ENCODE measurements at regions not wholly inside any gene's neighbourhood (a gene's known extent, or its start where the extent isn't known, plus 50 kb on each side); places are given as distances from the start of the nearest gene placed in this dataset.

DNA sequence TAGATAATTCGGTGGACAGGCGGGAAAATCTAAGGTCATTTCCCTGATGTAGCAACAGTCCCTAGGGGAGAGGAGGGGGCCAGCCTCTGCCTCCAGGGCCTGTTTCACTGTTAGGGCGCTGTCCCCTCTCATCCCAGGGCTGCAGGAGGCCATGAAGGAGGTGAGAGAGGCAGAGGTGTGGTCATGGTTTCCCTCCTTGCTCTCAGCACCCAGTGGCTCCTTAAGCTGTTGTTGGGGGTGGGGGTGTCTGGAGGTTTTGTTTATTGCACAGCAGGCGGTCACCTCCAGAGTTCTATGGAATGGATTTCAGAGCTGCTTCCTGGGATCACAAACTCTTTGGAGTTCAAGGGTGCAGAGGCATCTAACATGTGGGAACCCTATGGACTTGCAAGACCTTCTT is 212.5 kb upstream of the RTL1 start:
- no TSS peak for BruUV-seq (replicated peaks)
- H3K27ac ChIP-seq (ENCODE audit: low read length), result no peak overlapping the region
- in situ Hi-C loops (cut with HindIII; ENCODE audit: low pct_unique_long_range_greater_than_20kb, low sequenced_read_pairs), result no loop called here
- DNase-seq (ENCODE audit: low read depth, low spot score) (no peak), ATAC-seq (no peak)
- CTCF ChIA-PET, result no interaction called here
- intact Hi-C loops (cut with micrococcal nuclease; ENCODE audit: unreplicated experiment), result no loop called here
- POLR2A ChIA-PET, result no interaction called here
- H3K27me3 ChIP-seq (ENCODE audit: control insufficient read depth, insufficient read depth, low read length), result no peaks in the 10 kb centered on the region
- H3K36me3 ChIP-seq (ENCODE audit: control insufficient read depth, insufficient read depth, low read length), result no peaks in the 10 kb centered on the region
- TF ChIP-seq, protein P1, sequence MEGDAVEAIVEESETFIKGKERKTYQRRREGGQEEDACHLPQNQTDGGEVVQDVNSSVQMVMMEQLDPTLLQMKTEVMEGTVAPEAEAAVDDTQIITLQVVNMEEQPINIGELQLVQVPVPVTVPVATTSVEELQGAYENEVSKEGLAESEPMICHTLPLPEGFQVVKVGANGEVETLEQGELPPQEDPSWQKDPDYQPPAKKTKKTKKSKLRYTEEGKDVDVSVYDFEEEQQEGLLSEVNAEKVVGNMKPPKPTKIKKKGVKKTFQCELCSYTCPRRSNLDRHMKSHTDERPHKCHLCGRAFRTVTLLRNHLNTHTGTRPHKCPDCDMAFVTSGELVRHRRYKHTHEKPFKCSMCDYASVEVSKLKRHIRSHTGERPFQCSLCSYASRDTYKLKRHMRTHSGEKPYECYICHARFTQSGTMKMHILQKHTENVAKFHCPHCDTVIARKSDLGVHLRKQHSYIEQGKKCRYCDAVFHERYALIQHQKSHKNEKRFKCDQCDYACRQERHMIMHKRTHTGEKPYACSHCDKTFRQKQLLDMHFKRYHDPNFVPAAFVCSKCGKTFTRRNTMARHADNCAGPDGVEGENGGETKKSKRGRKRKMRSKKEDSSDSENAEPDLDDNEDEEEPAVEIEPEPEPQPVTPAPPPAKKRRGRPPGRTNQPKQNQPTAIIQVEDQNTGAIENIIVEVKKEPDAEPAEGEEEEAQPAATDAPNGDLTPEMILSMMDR (IDR thresholded peaks at IDR 0.05), result no peak
- TF ChIP-seq, protein P2, sequence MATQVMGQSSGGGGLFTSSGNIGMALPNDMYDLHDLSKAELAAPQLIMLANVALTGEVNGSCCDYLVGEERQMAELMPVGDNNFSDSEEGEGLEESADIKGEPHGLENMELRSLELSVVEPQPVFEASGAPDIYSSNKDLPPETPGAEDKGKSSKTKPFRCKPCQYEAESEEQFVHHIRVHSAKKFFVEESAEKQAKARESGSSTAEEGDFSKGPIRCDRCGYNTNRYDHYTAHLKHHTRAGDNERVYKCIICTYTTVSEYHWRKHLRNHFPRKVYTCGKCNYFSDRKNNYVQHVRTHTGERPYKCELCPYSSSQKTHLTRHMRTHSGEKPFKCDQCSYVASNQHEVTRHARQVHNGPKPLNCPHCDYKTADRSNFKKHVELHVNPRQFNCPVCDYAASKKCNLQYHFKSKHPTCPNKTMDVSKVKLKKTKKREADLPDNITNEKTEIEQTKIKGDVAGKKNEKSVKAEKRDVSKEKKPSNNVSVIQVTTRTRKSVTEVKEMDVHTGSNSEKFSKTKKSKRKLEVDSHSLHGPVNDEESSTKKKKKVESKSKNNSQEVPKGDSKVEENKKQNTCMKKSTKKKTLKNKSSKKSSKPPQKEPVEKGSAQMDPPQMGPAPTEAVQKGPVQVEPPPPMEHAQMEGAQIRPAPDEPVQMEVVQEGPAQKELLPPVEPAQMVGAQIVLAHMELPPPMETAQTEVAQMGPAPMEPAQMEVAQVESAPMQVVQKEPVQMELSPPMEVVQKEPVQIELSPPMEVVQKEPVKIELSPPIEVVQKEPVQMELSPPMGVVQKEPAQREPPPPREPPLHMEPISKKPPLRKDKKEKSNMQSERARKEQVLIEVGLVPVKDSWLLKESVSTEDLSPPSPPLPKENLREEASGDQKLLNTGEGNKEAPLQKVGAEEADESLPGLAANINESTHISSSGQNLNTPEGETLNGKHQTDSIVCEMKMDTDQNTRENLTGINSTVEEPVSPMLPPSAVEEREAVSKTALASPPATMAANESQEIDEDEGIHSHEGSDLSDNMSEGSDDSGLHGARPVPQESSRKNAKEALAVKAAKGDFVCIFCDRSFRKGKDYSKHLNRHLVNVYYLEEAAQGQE (IDR thresholded peaks at IDR 0.05; ENCODE audit: insufficient read depth in 1 of 2, low read depth in 2 of 2, low read length in 1 of 2), result no peak
- no peak for TF ChIP-seq TCF7L2 (IDR thresholded peaks at IDR 0.05; ENCODE audit: low read depth, low read length)
- H3K4me1 ChIP-seq (ENCODE audit: control insufficient read depth, insufficient read depth, low read length), result no peaks in the 10 kb centered on the region
- no peak overlapping the region for H3K4me3 ChIP-seq (ENCODE audit: low read depth in 2 of 2, low read length in 2 of 2)
- no peaks in the 10 kb centered on the region for H3K9me3 ChIP-seq (ENCODE audit: control insufficient read depth, insufficient read depth, low read depth, low read length)

DNA sequence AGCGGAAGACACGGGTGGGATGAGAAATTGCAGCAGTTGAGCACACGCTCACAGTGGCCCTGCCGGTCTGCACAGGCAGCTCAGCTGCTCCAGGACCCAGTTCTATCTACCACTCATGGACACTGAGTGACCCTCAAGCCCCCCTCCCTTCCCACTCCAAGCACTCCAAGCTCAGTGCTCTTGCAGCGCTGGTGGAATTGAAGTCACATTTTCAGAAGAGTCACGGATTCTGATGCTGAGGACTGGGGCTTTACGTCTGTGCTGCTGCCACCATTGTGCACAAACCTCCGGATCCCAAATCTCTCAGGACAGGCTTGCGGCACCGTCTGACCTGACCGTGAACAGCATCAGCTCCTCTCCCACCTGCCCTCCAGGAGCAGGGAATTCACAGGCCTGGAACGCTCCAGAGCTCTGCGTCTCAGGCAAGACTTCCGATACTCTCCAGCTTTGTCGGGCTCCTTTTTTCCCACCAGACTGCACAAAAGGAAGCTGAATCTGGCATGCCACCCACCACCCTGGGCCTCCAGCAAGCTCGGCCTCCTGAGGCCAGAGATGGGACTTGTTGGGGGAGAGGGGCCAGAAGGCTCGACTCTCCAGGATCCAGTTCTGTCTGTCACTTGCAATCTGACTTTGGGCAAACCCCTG is 213.1 kb upstream of the RTL1 start:
- DNase-seq (ENCODE audit: low read depth, low spot score) (no peak), ATAC-seq (no peak)
- H3K36me3 ChIP-seq (ENCODE audit: control insufficient read depth, insufficient read depth, low read length), result no peaks in the 10 kb centered on the region
- in situ Hi-C loops (cut with HindIII; ENCODE audit: low pct_unique_long_range_greater_than_20kb, low sequenced_read_pairs), result no loop called here
- H3K27ac ChIP-seq (ENCODE audit: low read length), result no peak overlapping the region
- ChIA-PET CTCF (no interaction called here), POLR2A (no interaction called here)
- TF ChIP-seq POLR2AphosphoS5 (IDR thresholded peaks at IDR 0.05; ENCODE audit: low read depth, low read length) (no peak), TCF7L2 (IDR thresholded peaks at IDR 0.05; ENCODE audit: low read depth, low read length) (no peak), SIN3A (IDR thresholded peaks at IDR 0.05; ENCODE audit: borderline replicate concordance, insufficient read depth, low read depth, low read length) (no peak)
- TF ChIP-seq, protein P2 (IDR thresholded peaks at IDR 0.05; ENCODE audit: insufficient read depth in 1 of 2, low read depth in 2 of 2, low read length in 1 of 2), result no peak
- TF ChIP-seq, protein P1 (IDR thresholded peaks at IDR 0.05), result no peak
- H3K9me3 ChIP-seq (ENCODE audit: control insufficient read depth, insufficient read depth, low read depth, low read length), result no peaks in the 10 kb centered on the region
- intact Hi-C loops (cut with micrococcal nuclease; ENCODE audit: unreplicated experiment), result no loop called here
- no peak overlapping the region for H3K4me3 ChIP-seq (ENCODE audit: low read depth in 2 of 2, low read length in 2 of 2)
- no TSS peak for BruUV-seq (replicated peaks)
- no peaks in the 10 kb centered on the region for H3K27me3 ChIP-seq (ENCODE audit: control insufficient read depth, insufficient read depth, low read length)
- no peaks in the 10 kb centered on the region for H3K4me1 ChIP-seq (ENCODE audit: control insufficient read depth, insufficient read depth, low read length)

Data from Panc1 (cell line).